HCT116 (cell line): ENCODE measurements at regions not wholly inside any gene's neighbourhood (a gene's known extent, or its start where the extent isn't known, plus 50 kb on each side); places are given as distances from the start of the nearest gene placed in this dataset.

Experiments
- ATAC-seq: fragments of 200-7000 bp; cut with Tn5 transposase; 2 replicates; pipeline ENCODE4 v1.9.1; 2020; ENCODE audit warnings: mild to moderate bottlenecking, moderate library complexity
- BruUV-seq: library from RNA; stranded (reverse); fragments of 400-500 nt; replicated peaks from 2 replicates; lab custom pipeline; 2021; lab: Mats Ljungman, UMichigan
- CTCF ChIA-PET: fragments of 300-600 bp; sonication (Branson Sonifier 250); formaldehyde crosslinking; loops from one replicate; lab custom pipeline; 2021; ENCODE audit warnings: antibody characterized with exemption; lab: Charles Lee
- POLR2A ChIA-PET: fragments of 300-600, 350-600 bp; sonication (Branson Sonifier 250); formaldehyde crosslinking; loops from one replicate; lab custom pipeline; 2021; ENCODE audit warnings: antibody characterized with exemption; lab: Charles Lee
- RAD21 ChIA-PET, 2 experiments: fragments of 300-600 bp; sonication (Branson Sonifier 250); formaldehyde crosslinking; loops; one replicate each; lab custom pipeline; 2023; ENCODE audit warnings: low total read pairs in 2 of 2; ENCODE audit not compliant: uncharacterized antibody in 2 of 2, unreplicated experiment in 2 of 2, low non-redundant PET in 1 of 2; lab: Charles Lee
- DNase-seq: peaks from one replicate; pipeline ENCODE4 v3.0.0-alpha.2; 2010; ENCODE audit warnings: low read depth, low spot score
- H2AFZ ChIP-seq: fragments of 200-600 bp; shearing (Covaris generic), sonication (generic); 2 replicates; pipeline ENCODE4 v1.6.1; 2017; ENCODE audit warnings: low read depth, mixed run types, mixed read lengths, antibody characterized with exemption, low read length; ENCODE audit not compliant: poor library complexity, severe bottlenecking
- H3K27ac ChIP-seq: 2 replicates; pipeline ENCODE4 v1.5.1; 2012; ENCODE audit warnings: low read depth, low read length
- H3K27me3 ChIP-seq: fragments of 200-600 bp; sonication (generic); 2 replicates; pipeline ENCODE4 v1.6.1; 2016; ENCODE audit warnings: mixed run types, low read length, mixed read lengths; ENCODE audit not compliant: insufficient read depth
- H3K36me3 ChIP-seq, 2 experiments: fragments of 200-500 bp in 1 of 2; fragments of 200-600 bp in 1 of 2; sonication (Bioruptor generic) in 1 of 2; sonication (generic) in 1 of 2; 2 replicates each; pipeline versions ENCODE4 v1.5.1 to v1.6.1; 2014 to 2016; ENCODE audit warnings: low read length in 2 of 2, inconsistent platforms in 1 of 2, mixed read lengths in 1 of 2, mixed run types in 1 of 2; ENCODE audit not compliant: insufficient read depth in 2 of 2, control insufficient read depth in 1 of 2
- H3K4me1 ChIP-seq, 2 experiments: fragments of 200-600 bp in 1 of 2; sonication (generic) in 1 of 2; 2 replicates each; pipeline versions ENCODE4 v1.5.1 to v1.6.1; 2012 to 2017; ENCODE audit warnings: low read length in 2 of 2, inconsistent platforms in 1 of 2, mild to moderate bottlenecking in 1 of 2, mixed read lengths in 1 of 2, mixed run types in 1 of 2, moderate library complexity in 1 of 2; ENCODE audit not compliant: insufficient read depth in 2 of 2, control insufficient read depth in 1 of 2
- H3K4me2 ChIP-seq: fragments of 200-600 bp; sonication (generic); 2 replicates; pipeline ENCODE4 v1.6.1; 2017; ENCODE audit warnings: mixed run types, low read length, mixed read lengths
- H3K4me3 ChIP-seq, 2 experiments: fragments of 200-600 bp in 1 of 2; sonication (generic) in 1 of 2; replicated peaks in 1 of 2; 2 replicates each; pipeline ENCODE4 v1.5.1; 2011 to 2016; ENCODE audit warnings: low read length in 2 of 2, control low read depth in 1 of 2, low read depth in 1 of 2, mild to moderate bottlenecking in 1 of 2, mixed read lengths in 1 of 2, mixed run types in 1 of 2
- H3K79me2 ChIP-seq: fragments of 200-600 bp; sonication (generic); 2 replicates; pipeline ENCODE4 v1.6.1; 2017; ENCODE audit warnings: mild to moderate bottlenecking, mixed run types, low read length, moderate library complexity, mixed read lengths; ENCODE audit not compliant: insufficient read depth
- H3K9ac ChIP-seq: fragments of 200-600 bp; sonication (generic); 2 replicates; pipeline ENCODE4 v1.6.1; 2016; ENCODE audit warnings: low read length, mixed read lengths
- H3K9me2 ChIP-seq: fragments of 200-600 bp; sonication (generic), shearing (Covaris generic); 2 replicates; pipeline ENCODE4 v1.6.1; 2017; ENCODE audit warnings: mixed run types, mild to moderate bottlenecking, moderate library complexity; ENCODE audit not compliant: insufficient read depth
- H3K9me3 ChIP-seq, 2 experiments: fragments of 200-500 bp in 1 of 2; fragments of 200-600 bp in 1 of 2; sonication (Bioruptor generic) in 1 of 2; sonication (generic) in 1 of 2; 2 replicates each; pipeline ENCODE4 v1.6.1; 2014 to 2017; ENCODE audit warnings: low read length in 2 of 2, mixed read lengths in 2 of 2, inconsistent platforms in 1 of 2, low read depth in 1 of 2, mild to moderate bottlenecking in 1 of 2, mixed run types in 1 of 2, moderate library complexity in 1 of 2; ENCODE audit not compliant: control insufficient read depth in 1 of 2, insufficient read depth in 1 of 2
- H4K20me1 ChIP-seq: fragments of 200-600 bp; sonication (generic), shearing (Covaris generic); 2 replicates; pipeline ENCODE4 v1.6.1; 2017; ENCODE audit warnings: mixed run types, mild to moderate bottlenecking, moderate library complexity; ENCODE audit not compliant: insufficient read depth
- ATF3 ChIP-seq: IDR thresholded peaks from 2 replicates; pipeline ENCODE4 v1.6.1; 2012
- CBX3 ChIP-seq: IDR thresholded peaks from 2 replicates; pipeline ENCODE4 v1.6.1; 2012; ENCODE audit warnings: low read depth
- EGR1 ChIP-seq: IDR thresholded peaks from 2 replicates; pipeline ENCODE4 v1.6.1; 2012; ENCODE audit warnings: low read depth
- ELF1 ChIP-seq: IDR thresholded peaks from 2 replicates; pipeline ENCODE4 v1.6.1; 2012; ENCODE audit warnings: low read depth, borderline replicate concordance
- EZH2 ChIP-seq: fragments of 200-600 bp; sonication (generic); IDR thresholded peaks from 2 replicates; pipeline ENCODE4 v1.6.1; 2017; ENCODE audit warnings: antibody characterized with exemption, mixed run types
- FOSL1 ChIP-seq: IDR thresholded peaks from 2 replicates; pipeline ENCODE4 v1.6.1; 2012; ENCODE audit warnings: low read depth
- POLR2A ChIP-seq: IDR thresholded peaks from 2 replicates; pipeline ENCODE4 v1.7.0; 2011; ENCODE audit warnings: borderline replicate concordance; ENCODE audit not compliant: insufficient read depth, insufficient read length; ENCODE audit errors: extremely low read depth
- POLR2AphosphoS5 ChIP-seq: IDR thresholded peaks from 2 replicates; pipeline ENCODE4 v1.6.1; 2011; ENCODE audit warnings: mild to moderate bottlenecking, low read depth, low read length, moderate library complexity
- SIN3A ChIP-seq: IDR thresholded peaks from 2 replicates; pipeline ENCODE4 v1.6.1; 2012; ENCODE audit warnings: low read depth
- SP1 ChIP-seq: IDR thresholded peaks from 2 replicates; pipeline ENCODE4 v1.6.1; 2012; ENCODE audit warnings: low read depth
- SRF ChIP-seq: IDR thresholded peaks from 2 replicates; pipeline ENCODE4 v1.6.1; 2012; ENCODE audit warnings: low read depth
- TCF7L2 ChIP-seq: IDR thresholded peaks from 2 replicates; pipeline ENCODE4 v1.7.0; 2011; ENCODE audit warnings: borderline replicate concordance, inconsistent platforms; ENCODE audit not compliant: insufficient read depth, insufficient read length; ENCODE audit errors: extremely low read depth
- YY1 ChIP-seq: IDR thresholded peaks from 2 replicates; pipeline ENCODE4 v1.6.1; 2011; ENCODE audit warnings: low read length, low read depth, moderate library complexity, mild to moderate bottlenecking; ENCODE audit not compliant: insufficient replicate concordance; ENCODE audit errors: extremely low read depth
- ZNF274 ChIP-seq: fragments of 200-500 bp; sonication (Bioruptor generic); IDR thresholded peaks from 2 replicates; pipeline ENCODE4 v1.6.1; 2014; ENCODE audit warnings: mild to moderate bottlenecking, low read depth, low read length, inconsistent platforms
- intact Hi-C: fragments of 100-400 bp; cut with micrococcal nuclease; formaldehyde crosslinking; loops from 2 replicates; pipeline ENCODE4 v1.10.0; 2022

- ATAC-seq: no peak
- Histone ChIP-seq H3K4me1 (no peaks in the 10 kb centered on the region), H3K4me3 (no peak overlapping the region)
- no peak for TF ChIP-seq TCF7L2
- TF ChIP-seq ATF3: no peak
- no peak for TF ChIP-seq ELF1
- no peak for TF ChIP-seq SRF
- no peak for TF ChIP-seq POLR2A
- no peak for TF ChIP-seq EGR1
- TF ChIP-seq SIN3A: no peak
- no peak for TF ChIP-seq FOSL1
- no peak for TF ChIP-seq YY1
- TF ChIP-seq EZH2: no peak
- no peak for TF ChIP-seq ZNF274
- TF ChIP-seq SP1: no peak
- TF ChIP-seq CBX3: no peak
- no peak for TF ChIP-seq POLR2AphosphoS5
- TF ChIP-seq, all 23 proteins: peak for 0
- Histone ChIP-seq H3K9me3 (no peaks in the 10 kb centered on the region), H3K36me3 (no peaks in the 10 kb centered on the region), H3K27ac (no peak overlapping the region), H4K20me1 (no peaks in the 10 kb centered on the region), H3K79me2 (no peaks in the 10 kb centered on the region), H3K9ac (no peak overlapping the region), H3K4me2 (no peak overlapping the region), H3K9me2 (no peaks in the 10 kb centered on the region), H2AFZ (no peak overlapping the region), H3K27me3 (no peaks in the 10 kb centered on the region; the same call in 1 of the 2 replicates)
- no TSS peak for BruUV-seq
- intact Hi-C loops: no loop called here
- ChIA-PET RAD21 (no interaction called here), POLR2A (no interaction called here), CTCF (no interaction called here)
- DNase-seq: no peak
Measured at GRCh38 chr7:89770161-89770560, 384.1 kb upstream of the STEAP1 start.
